GM12878 (cell line): ENCODE measurements at regions not wholly inside any gene's neighbourhood (a gene's known extent, or its start where the extent isn't known, plus 50 kb on each side); places are given as distances from the start of the nearest gene placed in this dataset.

Experiments used
- ATAC-seq: fragments of 200-7000 bp; cut with Tn5 transposase; 3 replicates; pipeline ENCODE4 v1.9.1; 2020; ENCODE audit warnings: mild to moderate bottlenecking, moderate library complexity
- BruUV-seq: library from RNA; stranded (reverse); fragments of 400-500 nt; replicated peaks from 2 replicates; lab custom pipeline; 2021; lab: Mats Ljungman, UMichigan
- CTCF ChIA-PET: fragments of 300-600 bp; sonication (Branson Sonifier 250); formaldehyde crosslinking; extraction: SDS; loops from one replicate; lab custom pipeline; 2021; ENCODE audit warnings: inconsistent platforms; lab: Yijun Ruan, JAX
- POLR2A ChIA-PET: fragments of 350-600 bp; formaldehyde crosslinking; extraction: SDS; loops from one replicate; lab custom pipeline; 2021; ENCODE audit warnings: inconsistent platforms; lab: Charles Lee
- RAD21 ChIA-PET: fragments of 300-600 bp; sonication (Branson Sonifier 250); formaldehyde crosslinking; loops from one replicate; lab custom pipeline; 2023; ENCODE audit warnings: antibody characterized with exemption; ENCODE audit not compliant: unreplicated experiment; lab: Charles Lee
- SMC1A ChIA-PET: fragments of 300-600 bp; sonication (Branson Sonifier 250); formaldehyde crosslinking; loops from one replicate; lab custom pipeline; 2023; ENCODE audit not compliant: unreplicated experiment, uncharacterized antibody; lab: Charles Lee
- DNase-seq: peaks from one replicate; pipeline ENCODE4 v3.0.0-alpha.2; 2011; ENCODE audit warnings: low read depth, low spot score
- FAIRE-seq: peaks from 3 replicates; lab custom pipeline; 2011; peaks lifted over from hg19 to GRCh38; lab: Jason Lieb, UNC
- H2AFZ ChIP-seq: 2 replicates; pipeline ENCODE4 v1.6.0; 2011; ENCODE audit warnings: low read depth, low read length, control low read depth; ENCODE audit not compliant: control insufficient read depth
- H3K27ac ChIP-seq: 2 replicates; pipeline ENCODE4 v1.5.1; 2011; ENCODE audit warnings: control low read depth; ENCODE audit not compliant: control insufficient read depth, insufficient read depth
- H3K27me3 ChIP-seq, 2 experiments: replicated peaks in 1 of 2; 2 replicates each; pipeline versions ENCODE4 v1.6.0 to v1.6.1; 2011; ENCODE audit warnings: low read length in 1 of 2; ENCODE audit not compliant: control insufficient read depth in 2 of 2, insufficient read depth in 2 of 2
- H3K36me3 ChIP-seq, 2 experiments: 2 replicates each; pipeline ENCODE4 v1.5.1; 2011; ENCODE audit warnings: low read length in 1 of 2; ENCODE audit not compliant: control insufficient read depth in 2 of 2, insufficient read depth in 2 of 2
- H3K4me1 ChIP-seq: 2 replicates; pipeline ENCODE4 v1.6.1; 2011; ENCODE audit warnings: mild to moderate bottlenecking, low read length, moderate library complexity, mixed read lengths; ENCODE audit not compliant: control insufficient read depth, insufficient read depth
- H3K4me2 ChIP-seq: 2 replicates; pipeline ENCODE4 v1.6.0; 2011; ENCODE audit warnings: control low read depth; ENCODE audit not compliant: control insufficient read depth, insufficient read depth
- H3K4me3 ChIP-seq: fragments of 200-600 bp; sonication (generic); 2 replicates; pipeline ENCODE4 v1.5.1; 2016
- H3K79me2 ChIP-seq: 2 replicates; pipeline ENCODE4 v1.6.0; 2011; ENCODE audit warnings: low read length; ENCODE audit not compliant: control insufficient read depth, insufficient read depth
- H3K9ac ChIP-seq: 2 replicates; pipeline ENCODE4 v1.8.0; 2011; ENCODE audit warnings: low read length, control low read depth, mixed read lengths; ENCODE audit not compliant: control insufficient read depth, insufficient read depth
- H3K9me3 ChIP-seq: replicated peaks from 3 replicates; pipeline ENCODE4 v1.5.1; 2011; ENCODE audit warnings: mild to moderate bottlenecking, low read length; ENCODE audit not compliant: control insufficient read depth, insufficient read depth
- H4K20me1 ChIP-seq: 2 replicates; pipeline ENCODE4 v1.6.0; 2011; ENCODE audit not compliant: control insufficient read depth, insufficient read depth
- CHD4 ChIP-seq: fragments of 200-600 bp; sonication (generic); IDR thresholded peaks from 2 replicates; pipeline ENCODE4 v1.6.1; 2016; ENCODE audit warnings: mild to moderate bottlenecking
- CTCF ChIP-seq, 3 experiments: IDR thresholded peaks in 2 of 3; conservative IDR thresholded peaks in 1 of 3; 2 replicates each; pipeline ENCODE4 v1.5.1; 2011; ENCODE audit warnings: low read depth in 3 of 3, low read length in 3 of 3, mild to moderate bottlenecking in 3 of 3, control low read depth in 2 of 3, moderate library complexity in 2 of 3, inconsistent platforms in 1 of 3, mixed read lengths in 1 of 3; ENCODE audit not compliant: control insufficient read depth in 2 of 3, insufficient read depth in 1 of 3; ENCODE audit errors: extremely low read depth in 1 of 3
- ETV6 ChIP-seq, 2 experiments: fragments of 450-650 bp in 1 of 2; IDR thresholded peaks in 1 of 2; conservative IDR thresholded peaks in 1 of 2; 2 replicates each; pipeline ENCODE4 v1.6.1; 2014; ENCODE audit warnings: antibody characterized with exemption in 1 of 2, borderline replicate concordance in 1 of 2, low read depth in 1 of 2, mild to moderate bottlenecking in 1 of 2, moderate library complexity in 1 of 2
- HSF1 ChIP-seq: fragments of 150-350 bp; IDR thresholded peaks from 2 replicates; pipeline ENCODE4 v1.6.1; 2014; ENCODE audit warnings: mild to moderate bottlenecking, low read depth, low read length
- JUNB ChIP-seq: IDR thresholded peaks from 2 replicates; pipeline ENCODE4 v1.6.1; 2016; ENCODE audit warnings: antibody characterized with exemption, mild to moderate bottlenecking
- NFYB ChIP-seq: IDR thresholded peaks from 2 replicates; pipeline ENCODE4 v1.6.1; 2011; ENCODE audit warnings: low read depth, mild to moderate bottlenecking, low read length, improper control_type of control experiment, moderate library complexity; ENCODE audit not compliant: insufficient read depth
- PAX8 ChIP-seq: fragments of 450-650 bp; IDR thresholded peaks from 2 replicates; pipeline ENCODE4 v1.6.1; 2017; ENCODE audit warnings: mild to moderate bottlenecking, moderate library complexity
- ZBTB11 ChIP-seq: fragments of 450-650 bp; formaldehyde crosslinking; IDR thresholded peaks from 2 replicates; pipeline ENCODE4 v1.5.0; 2022; ENCODE audit warnings: mild to moderate bottlenecking, missing genetic modification characterization
- ZNF274 ChIP-seq: IDR thresholded peaks from one replicate; pipeline ENCODE4 v1.8.0; 2011; ENCODE audit not compliant: insufficient read length, insufficient read depth
- WGBS: methylation state at CpG from one replicate; pipeline ENCODE4 v1.1.6; 2016; ENCODE audit warnings: low lambda C conversion rate; ENCODE audit not compliant: insufficient replicate concordance, insufficient coverage; ENCODE audit errors: missing lambda C conversion rate; 5-methylcytosine and 5-hydroxymethylcytosine counted together
- in situ Hi-C: fragments of 300-500 bp; cut with MboI; formaldehyde crosslinking; loops from 9 replicates; pipeline ENCODE4 v1.14.3; 2018; ENCODE audit warnings: mixed read lengths
- intact Hi-C: fragments of 100-400 bp; cut with micrococcal nuclease; formaldehyde crosslinking; loops from one replicate; pipeline ENCODE4 v1.14.2; 2022; ENCODE audit not compliant: unreplicated experiment

- POLR2A ChIA-PET, result no interaction called here
- TF ChIP-seq CTCF (IDR thresholded peaks at IDR 0.05 in 2 of 3, conservative IDR thresholded peaks at IDR 0.05 in 1 of 3; ENCODE audit: control insufficient read depth in 2 of 3, extremely low read depth in 1 of 3, insufficient read depth in 1 of 3, low read depth in 3 of 3, low read length in 3 of 3) (0 out of 6 replicates have a peak, but pooled peaks of 1 of the 3 experiments have one; percentile 11), JUNB (no peak)
- TF ChIP-seq, all 136 proteins: peak for 1
- WGBS, result 23% methylated on average over 5 of the region's 5 CpGs
- no peak for FAIRE-seq
- intact Hi-C loops (no loop called here), in situ Hi-C loops (no loop called here)
- Histone ChIP-seq H4K20me1 (no peaks in the 10 kb centered on the region), H3K9me3 (no peaks in the 10 kb centered on the region), H3K27ac (no peak overlapping the region), H3K27me3 (peaks cover 0 to 7% of the 10 kb centered on the region in 2 experiments; a peak in 3 of 4 replicates), H3K4me2 (no peak overlapping the region), H3K4me3 (no peak overlapping the region), H3K79me2 (no peaks in the 10 kb centered on the region), H2AFZ (no peak overlapping the region), H3K4me1 (no peaks in the 10 kb centered on the region), H3K9ac (no peak overlapping the region), H3K36me3 (no peaks in the 10 kb centered on the region)
- peak; percentile 23; the same call in 1 of the 3 replicates for ATAC-seq
- BruUV-seq, result no TSS peak
- ChIA-PET SMC1A (no interaction called here), RAD21 (no interaction called here), CTCF (interaction anchor here (0.7 to 1.8 kb wide), 2 partner anchors 11 to 36 kb away, joined by 3 to 8 read pairs; no protein-coding TSS in a partner anchor)
- DNase-seq, result no peak
These were observed 86.7 kb upstream of the ANKRD34C start for GRCh38 chr15:79195802-79196201.

GRCh38 chr15:79195239-79195638 lies 87.3 kb upstream of the ANKRD34C start:
- CTCF ChIA-PET, result interaction anchor here (0.7 to 1.8 kb wide), 2 partner anchors 10 to 36 kb away, joined by 3 to 8 read pairs; no protein-coding TSS in a partner anchor
- no peak overlapping the region for H3K27ac ChIP-seq
- POLR2A ChIA-PET, result no interaction called here
- H3K4me3 ChIP-seq, result no peak overlapping the region
- intact Hi-C loops (no loop called here), in situ Hi-C loops (no loop called here)
- H4K20me1 ChIP-seq, result no peaks in the 10 kb centered on the region
- no peak for ATAC-seq
- no peak for FAIRE-seq
- no peak overlapping the region for H2AFZ ChIP-seq
- no peaks in the 10 kb centered on the region for H3K9me3 ChIP-seq
- BruUV-seq, result no TSS peak
- H3K27me3 ChIP-seq, result peaks cover 0 to 7% of the 10 kb centered on the region in 2 experiments; a peak in 3 of 4 replicates
- H3K4me2 ChIP-seq, result no peak overlapping the region
- H3K9ac ChIP-seq, result no peak overlapping the region
- no peak for DNase-seq
- RAD21 ChIA-PET, result no interaction called here
- H3K4me1 ChIP-seq, result no peaks in the 10 kb centered on the region
- SMC1A ChIA-PET, result no interaction called here
- H3K36me3 ChIP-seq, result no peaks in the 10 kb centered on the region
- WGBS, result 6% methylated on average over 4 of the region's 4 CpGs
- no peaks in the 10 kb centered on the region for H3K79me2 ChIP-seq
- TF ChIP-seq ETV6 (conservative IDR thresholded peaks at IDR 0.05 in 1 of 2, IDR thresholded peaks at IDR 0.05 in 1 of 2; ENCODE audit: borderline replicate concordance in 1 of 2, low read depth in 1 of 2), result no peak
- no peak for TF ChIP-seq CHD4
- no peak for TF ChIP-seq ZBTB11
- no peak for TF ChIP-seq PAX8
- TF ChIP-seq ZNF274, result no peak
- TF ChIP-seq HSF1, result no peak
- TF ChIP-seq NFYB, result no peak
